GM12872 (cell line): ENCODE measurements at regions not wholly inside any gene's neighbourhood (a gene's known extent, or its start where the extent isn't known, plus 50 kb on each side); places are given as distances from the start of the nearest gene placed in this dataset.

Source experiments
- TF ChIP-seq, protein P1 (sequence below): IDR thresholded peaks from 3 replicates; pipeline ENCODE4 v1.5.1; 2011; ENCODE audit warnings: low read depth, mild to moderate bottlenecking, low read length, moderate library complexity; ENCODE audit not compliant: insufficient read depth

DNA sequence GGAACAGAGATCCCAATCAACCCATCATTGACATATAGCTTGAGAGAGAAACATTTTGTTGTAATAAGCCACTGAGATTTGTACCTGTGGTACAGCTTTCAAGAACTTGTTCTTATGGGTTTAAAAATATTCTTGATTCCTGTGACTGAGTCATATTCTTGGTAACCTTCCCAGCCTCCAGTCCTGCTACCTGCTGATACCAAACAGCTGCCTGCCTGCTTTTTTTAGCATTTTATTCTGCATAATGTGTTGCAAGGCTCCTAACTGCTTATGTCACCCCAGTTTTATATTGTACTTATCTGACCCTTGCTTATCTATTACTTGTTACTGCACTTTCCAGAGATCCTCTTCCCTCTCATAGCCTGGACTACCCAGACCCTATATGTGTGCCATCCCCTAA, 349.3 kb upstream of the SOX2 start:
- TF ChIP-seq, protein P1, sequence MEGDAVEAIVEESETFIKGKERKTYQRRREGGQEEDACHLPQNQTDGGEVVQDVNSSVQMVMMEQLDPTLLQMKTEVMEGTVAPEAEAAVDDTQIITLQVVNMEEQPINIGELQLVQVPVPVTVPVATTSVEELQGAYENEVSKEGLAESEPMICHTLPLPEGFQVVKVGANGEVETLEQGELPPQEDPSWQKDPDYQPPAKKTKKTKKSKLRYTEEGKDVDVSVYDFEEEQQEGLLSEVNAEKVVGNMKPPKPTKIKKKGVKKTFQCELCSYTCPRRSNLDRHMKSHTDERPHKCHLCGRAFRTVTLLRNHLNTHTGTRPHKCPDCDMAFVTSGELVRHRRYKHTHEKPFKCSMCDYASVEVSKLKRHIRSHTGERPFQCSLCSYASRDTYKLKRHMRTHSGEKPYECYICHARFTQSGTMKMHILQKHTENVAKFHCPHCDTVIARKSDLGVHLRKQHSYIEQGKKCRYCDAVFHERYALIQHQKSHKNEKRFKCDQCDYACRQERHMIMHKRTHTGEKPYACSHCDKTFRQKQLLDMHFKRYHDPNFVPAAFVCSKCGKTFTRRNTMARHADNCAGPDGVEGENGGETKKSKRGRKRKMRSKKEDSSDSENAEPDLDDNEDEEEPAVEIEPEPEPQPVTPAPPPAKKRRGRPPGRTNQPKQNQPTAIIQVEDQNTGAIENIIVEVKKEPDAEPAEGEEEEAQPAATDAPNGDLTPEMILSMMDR, result no peak

DNA sequence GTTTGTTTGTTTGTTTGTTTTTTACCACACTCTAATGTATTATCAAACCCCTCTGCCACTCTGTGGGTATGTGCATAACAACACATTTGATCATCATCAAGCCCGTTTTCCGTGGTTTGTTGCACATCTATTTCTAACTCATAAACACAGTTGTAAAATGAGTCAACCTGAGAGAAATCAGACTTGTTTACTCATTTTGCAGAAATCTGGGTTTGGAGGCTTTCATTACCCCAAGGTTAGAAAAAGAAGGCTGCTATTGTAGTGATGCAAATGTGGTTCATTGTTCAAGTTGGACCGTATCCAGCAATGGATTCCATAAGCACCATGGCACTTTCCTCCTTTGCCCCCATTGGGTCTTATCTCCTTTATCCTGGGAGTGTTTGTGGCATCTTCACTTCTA, 353.2 kb upstream of the SOX2 start:
- TF ChIP-seq, protein P1, result no peak

DNA sequence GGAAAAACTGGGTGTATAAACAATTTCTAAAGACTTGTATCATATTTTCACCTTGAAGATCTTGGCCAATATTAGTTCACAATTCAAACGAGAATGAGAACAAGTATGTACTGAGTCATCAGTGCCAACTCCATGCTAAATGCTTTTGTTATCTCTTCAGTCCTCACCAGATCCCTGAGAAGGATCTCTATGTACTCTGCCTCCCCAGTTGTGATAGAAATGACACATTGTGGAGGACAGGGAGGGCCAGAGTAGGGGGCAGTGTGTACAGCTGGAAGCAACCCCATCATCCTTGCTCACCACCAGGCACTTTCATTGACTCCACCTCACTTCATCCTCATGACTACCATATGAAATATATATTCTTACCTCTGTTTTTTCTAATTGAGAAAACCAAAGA, 353.7 kb upstream of the SOX2 start:
- TF ChIP-seq, protein P1, result no peak

DNA sequence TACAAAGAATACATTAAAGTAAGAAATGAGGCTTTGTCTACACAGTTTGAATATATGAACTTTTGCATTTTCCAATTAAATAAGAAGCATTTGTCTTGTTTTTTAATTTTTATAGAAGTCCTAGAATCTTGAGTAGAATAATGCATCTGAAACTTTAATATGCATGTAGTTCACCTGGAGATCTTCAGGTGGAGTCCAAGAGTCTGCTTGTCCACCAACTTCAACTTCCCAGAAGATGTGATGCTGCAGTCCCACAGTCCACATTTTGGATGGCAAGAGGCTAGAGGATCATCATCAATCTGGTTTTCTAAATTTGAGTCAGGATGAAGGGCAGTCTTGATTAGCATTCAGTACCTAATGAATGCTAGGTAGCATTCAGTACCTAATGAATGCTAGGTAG, 357.6 kb upstream of the SOX2 start:
- TF ChIP-seq, protein P1, result no peak

DNA sequence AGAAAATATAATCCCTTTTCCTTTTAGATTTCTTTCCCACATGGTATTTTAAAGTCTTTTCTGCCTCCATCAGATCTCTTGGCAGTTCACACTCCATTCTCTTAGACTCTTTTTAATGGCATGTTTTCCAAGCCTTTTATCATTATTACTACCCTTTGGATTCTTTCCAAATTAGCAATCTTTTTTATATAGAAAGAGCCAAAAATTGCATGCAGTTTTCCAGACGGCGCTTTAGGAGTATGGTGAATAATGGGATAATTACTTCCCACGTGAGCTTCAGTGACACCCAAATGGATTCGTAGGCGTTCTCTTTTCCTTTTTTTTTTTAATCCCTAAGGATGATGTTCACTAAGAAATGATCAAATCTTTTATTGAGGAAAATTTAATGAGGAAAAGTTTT, 354.8 kb upstream of the DNAJC19 start:
- TF ChIP-seq, protein P1, result no peak

DNA sequence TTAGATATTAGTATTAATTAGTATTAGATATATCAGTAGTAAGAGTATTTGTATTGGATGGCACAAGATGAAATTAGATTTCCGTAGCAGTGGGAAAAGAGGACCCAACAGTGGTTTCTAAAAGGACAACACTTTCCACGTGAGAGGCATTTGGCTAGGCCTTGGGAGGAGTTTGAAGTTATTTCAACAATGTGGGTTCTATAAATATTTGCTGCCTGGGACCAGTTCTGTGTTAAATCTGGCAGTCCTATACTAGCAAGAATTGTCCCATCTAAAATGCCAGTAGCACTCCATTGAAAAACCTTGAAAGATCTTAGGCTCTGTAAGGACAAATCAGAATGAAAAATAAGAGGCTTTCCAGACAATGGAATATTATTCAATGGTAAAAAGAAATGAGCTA, 347.1 kb upstream of the DNAJC19 start:
- TF ChIP-seq, protein P1, result no peak

DNA sequence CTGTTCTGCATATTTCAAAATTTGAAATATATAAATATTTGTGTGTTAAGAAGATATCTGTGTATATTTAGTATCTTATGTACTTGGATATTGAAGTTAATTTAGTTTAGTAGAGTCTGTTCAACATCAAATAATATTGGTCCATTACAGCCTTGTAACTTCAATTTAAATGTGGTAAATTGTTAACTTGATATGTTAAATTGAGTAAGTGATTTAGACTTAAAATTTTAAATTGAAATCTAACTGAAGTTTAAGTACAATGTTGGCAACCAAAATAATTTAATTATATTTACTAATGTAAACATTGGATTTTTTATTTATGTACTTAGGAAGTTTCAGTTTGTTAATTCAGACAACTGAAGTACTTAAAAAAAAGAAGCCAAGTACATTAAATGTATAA, 343.9 kb upstream of the DNAJC19 start:
- TF ChIP-seq, protein P1, result no peak
